Stimulated activated naive CD8-positive, alpha-beta T cell treated with anti-CD3 and anti-CD28 coated beads, Interleukin-15, Interleukin-2, amounts not matched to agents 100 U/mL and 50 U/mL, for 24 hours (primary cell): ENCODE measurements at regions not wholly inside any gene's neighbourhood (a gene's known extent, or its start where the extent isn't known, plus 50 kb on each side); places are given as distances from the start of the nearest gene placed in this dataset.

Experiments
- ATAC-seq: fragments of 150-1000 bp; cut with Tn5 transposase; one replicate; pipeline ENCODE4 v1.10.0; 2021
- DNase-seq: peaks from one replicate; pipeline ENCODE4 v3.0.0; 2021

DNA sequence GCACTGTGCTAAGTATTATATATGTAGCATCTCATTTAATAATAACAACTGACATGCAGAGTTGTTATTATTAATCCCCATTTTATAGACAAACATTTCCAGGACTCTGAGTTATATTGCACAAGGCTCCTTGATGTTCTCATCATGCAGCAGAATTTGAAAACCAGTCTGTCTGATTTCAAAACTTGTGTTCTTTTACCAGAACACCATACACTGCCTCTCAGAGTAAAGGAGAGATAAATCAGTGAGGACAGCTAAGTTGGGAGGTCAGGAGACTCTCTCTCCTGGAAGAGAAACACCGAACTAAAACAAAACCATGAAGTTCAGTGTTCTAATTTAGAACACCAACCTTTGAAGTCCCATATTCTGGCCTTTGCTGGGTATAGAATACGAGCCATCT, 92.7 kb upstream of the TNC start:
- DNase-seq (no peak), ATAC-seq (no peak)

DNA sequence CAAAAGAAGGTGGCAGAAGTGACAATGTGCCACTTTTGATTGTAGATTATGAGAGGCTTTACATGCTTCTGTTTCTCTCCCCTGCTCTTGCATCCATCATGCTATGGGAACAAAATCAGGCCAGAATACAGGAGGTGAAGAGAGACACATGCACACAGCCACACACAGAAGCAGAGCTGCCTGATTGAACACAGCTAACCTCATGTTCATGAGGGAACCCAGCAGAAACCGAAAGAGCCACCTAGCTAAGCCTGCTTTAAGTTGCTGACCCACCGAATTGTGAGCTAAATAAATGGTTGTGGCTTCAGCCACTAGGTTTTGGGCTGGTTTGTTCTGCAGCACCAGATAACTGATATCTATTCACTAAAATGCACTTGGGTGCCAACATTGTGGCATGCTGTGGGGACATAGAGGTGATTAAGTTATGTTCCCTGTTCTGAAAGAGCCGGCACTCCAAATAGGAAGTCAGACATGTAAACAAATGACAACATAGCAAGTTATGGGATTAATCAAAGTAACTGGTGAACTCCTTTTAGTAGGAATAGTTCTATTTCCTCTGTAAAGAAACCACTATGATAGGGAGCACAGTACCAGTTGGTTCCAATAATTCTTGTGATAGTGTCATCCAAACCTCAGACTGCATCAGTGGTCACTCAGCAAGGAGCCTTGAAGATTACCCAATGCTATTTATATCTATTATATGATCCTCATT, 93.6 kb upstream of the TNC start:
- DNase-seq (no peak), ATAC-seq (no peak)

DNA sequence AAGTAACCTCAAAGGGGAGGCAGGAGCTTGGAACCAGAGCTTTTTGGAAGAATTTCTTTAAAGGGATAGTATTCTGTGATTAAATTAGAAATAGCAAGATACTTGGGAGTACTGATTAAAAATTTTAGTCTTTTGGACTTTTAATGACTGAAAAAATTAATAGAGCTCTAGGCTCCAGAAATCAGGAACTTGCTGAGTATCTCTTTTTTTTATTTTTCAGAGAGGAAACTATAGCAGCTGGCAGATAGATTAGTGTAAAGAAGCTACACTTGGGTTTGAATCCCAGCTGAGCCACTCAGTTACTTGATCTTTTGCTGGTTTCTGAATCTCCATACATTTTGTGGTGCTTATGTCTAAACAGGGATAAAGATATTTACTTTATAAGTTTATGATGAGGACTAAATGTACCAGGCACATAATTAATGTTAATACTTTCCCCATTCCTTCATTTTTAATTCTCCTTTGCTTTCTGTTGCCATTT, 94.2 kb upstream of the TNC start:
- ATAC-seq (no peak), DNase-seq (no peak)

DNA sequence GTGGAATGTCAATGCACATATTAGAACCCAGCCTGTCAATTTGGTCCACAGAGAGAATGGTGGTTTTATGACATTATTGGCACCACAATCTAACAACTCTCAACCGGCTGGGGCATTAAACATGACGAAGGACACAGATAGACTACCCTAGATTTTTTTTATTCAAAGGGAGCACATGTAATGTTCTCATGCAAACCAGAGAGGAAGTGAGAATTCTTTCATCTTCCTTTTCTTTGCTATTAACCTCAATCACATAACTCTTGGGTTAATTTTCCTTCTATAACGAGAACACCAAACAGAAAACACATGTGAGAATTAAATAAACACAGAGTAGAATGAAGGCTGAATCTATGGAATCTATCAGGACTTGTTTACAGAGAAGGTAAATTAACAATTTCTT, 94.9 kb upstream of the TNC start:
- DNase-seq: no peak
- ATAC-seq: no peak

DNA sequence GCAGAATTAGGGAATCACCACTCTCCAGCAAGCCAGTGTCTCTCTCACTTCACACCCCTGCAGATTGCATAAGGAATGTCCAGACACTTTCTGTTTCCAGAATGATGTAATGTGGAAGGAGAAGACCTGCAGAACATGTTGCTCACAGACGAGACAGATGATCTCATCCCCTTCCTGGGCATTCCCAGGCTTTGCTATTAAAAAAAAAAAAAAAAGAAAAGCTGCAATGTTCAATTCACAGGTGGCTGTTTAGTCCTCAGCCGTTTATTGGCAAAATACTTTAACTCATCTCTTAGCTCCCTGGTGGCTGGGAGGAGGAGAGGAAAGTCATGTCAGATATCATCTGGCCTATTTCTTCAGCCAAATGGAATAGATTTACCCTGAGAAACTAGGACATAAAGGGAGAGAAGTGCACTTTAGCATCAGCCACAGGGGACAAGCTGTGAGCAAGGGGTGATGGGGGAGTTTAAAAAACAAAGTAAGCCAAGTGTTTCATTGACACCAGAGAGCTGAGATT, 95.9 kb upstream of the TNC start:
- DNase-seq (no peak), ATAC-seq (no peak)

DNA sequence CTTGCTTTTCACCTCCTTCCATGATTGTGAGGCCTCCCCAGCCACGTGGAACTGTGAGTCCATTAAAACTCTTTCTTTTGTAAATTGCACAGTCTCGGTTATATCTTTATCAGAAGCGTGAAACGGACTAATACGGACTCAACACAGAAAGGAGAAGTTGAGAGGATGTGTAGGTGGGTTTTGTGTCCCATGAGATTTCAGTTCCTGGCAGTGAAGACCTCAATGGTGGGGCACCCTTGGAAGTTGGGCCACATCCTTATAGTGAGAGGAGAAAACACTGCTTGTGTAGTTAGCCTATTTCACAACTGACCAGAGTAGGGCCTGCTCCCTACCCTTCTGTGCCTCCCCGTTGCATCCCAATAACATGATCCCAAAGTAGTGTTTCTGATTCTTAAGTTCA, 98.9 kb upstream of the TNC start:
- DNase-seq: no peak

DNA sequence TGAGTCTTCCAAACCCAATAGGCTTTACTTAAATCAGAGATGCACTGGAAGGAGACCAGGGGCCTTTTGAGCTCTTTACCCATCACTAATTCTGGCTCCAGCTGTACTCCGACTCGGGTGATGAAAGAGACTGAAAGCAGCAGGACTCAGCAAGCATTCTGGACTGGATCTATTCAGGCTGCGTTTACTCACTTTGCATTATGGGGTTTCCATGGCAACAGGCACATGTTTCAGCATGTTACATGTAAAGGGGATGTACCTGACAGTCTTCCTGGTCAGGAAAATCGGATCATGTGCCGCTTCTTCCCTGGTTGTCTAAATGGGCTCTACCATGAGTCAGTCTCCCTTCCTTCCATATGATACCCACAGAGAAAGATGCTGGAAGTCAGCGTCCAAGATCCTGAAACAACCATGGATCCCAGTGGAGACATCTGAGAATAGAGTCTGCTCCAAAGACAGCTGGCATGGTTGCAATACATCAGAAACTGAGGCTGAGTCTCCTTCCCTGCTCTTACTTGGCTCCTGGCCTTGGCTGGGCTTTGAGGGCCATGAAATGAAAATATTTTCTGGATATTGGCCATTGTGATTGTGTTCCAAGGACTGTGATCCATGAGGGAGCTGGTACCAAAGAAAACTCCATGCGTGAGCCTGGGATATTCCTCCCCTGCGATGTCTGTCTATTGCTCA, 102.5 kb upstream of the TNC start:
- ATAC-seq (no peak), DNase-seq (no peak)

More for the DNA sequence above, 98.9 kb upstream of the TNC start:
- ATAC-seq: no peak

DNA sequence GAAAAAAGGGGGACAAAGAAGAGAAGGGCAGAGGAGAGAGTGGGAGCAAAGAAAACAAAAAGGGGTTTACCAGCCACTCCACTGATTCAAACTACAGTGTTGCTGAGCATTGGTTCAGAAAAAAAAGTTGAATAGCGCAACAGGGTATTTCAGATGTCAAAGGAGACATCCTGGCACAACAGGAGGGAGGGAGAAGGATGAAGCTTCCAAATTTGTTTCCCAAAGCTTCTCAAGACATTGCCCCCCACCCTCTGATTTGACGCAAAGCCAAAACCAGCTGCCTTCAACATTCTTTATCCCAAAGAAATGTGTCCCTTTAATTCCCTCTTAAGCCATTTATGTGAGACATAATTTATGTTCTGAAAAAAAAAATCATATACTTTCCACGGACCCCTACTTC, 105.5 kb upstream of the TNC start:
- no peak for DNase-seq
- no peak for ATAC-seq

DNA sequence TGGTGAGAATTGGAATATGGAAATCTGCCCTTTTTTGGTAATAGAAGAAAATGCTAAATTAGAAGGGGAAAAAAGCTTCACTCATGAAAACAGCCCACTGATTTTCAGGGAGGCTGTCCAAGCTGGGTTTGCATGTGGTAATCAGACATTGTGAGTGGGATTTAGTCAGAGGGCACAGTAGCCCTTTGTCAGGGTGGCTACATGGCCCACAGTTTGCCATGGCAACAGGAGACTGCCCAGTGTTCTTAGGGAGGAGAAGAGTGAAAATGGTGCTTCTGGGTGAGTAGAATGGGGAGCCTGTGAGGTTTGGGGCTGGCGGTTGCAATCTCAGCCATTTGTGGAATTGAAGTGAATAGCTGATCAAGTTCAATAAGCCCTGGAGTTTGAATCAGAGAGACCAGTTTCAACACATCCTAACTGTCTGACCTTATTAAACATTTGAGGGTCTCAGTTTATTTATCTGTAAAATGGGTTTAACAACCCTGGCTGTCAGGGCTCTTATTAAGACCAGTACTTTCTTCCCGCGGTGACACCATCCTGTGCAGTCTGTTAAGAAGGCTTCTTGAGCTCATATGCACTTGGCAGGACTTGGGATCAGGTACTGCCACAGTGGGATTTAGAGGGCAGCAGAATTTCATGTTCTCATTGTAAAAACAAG, 107.6 kb upstream of the TNC start:
- ATAC-seq: no peak
- DNase-seq: no peak

DNA sequence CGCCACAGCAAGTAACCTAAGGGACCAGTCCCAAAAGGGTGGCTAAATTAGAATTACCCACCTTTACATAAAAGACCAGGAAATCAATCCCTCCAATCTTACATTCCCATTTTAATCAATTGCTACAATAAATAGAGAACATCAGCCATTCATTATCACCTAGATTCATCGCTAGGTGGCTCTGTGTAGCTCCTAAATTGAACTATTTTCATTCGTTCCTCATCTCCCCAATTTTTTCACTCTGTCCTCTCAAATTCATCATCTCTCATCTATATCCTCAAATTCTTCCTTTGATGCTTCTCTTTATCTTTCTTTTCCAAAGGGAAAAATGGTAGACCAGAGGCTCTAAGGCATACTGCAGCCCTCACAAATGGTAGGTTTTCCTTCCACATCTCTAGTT, 108.2 kb upstream of the TNC start:
- DNase-seq: no peak
- no peak for ATAC-seq

DNA sequence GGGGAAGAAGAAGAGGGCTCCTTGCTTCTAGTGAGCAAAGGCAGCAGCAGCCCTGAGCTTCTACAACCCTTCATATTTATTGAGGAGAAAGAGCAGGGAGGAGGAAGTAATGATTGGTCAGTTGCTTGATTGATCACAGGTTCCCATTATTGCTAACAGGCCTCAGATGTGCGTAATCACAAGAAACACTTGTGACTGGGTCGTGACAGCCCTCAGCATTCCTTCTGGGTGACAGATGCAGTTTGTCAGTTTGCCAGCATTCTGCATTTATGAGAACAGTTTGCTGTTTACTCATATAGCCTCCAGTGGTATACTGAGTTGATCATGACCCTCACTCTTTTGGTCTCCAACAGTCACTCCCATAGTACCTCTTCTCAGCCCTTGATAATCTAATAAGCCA, 111.5 kb upstream of the TNC start:
- no peak for DNase-seq
- ATAC-seq: no peak

DNA sequence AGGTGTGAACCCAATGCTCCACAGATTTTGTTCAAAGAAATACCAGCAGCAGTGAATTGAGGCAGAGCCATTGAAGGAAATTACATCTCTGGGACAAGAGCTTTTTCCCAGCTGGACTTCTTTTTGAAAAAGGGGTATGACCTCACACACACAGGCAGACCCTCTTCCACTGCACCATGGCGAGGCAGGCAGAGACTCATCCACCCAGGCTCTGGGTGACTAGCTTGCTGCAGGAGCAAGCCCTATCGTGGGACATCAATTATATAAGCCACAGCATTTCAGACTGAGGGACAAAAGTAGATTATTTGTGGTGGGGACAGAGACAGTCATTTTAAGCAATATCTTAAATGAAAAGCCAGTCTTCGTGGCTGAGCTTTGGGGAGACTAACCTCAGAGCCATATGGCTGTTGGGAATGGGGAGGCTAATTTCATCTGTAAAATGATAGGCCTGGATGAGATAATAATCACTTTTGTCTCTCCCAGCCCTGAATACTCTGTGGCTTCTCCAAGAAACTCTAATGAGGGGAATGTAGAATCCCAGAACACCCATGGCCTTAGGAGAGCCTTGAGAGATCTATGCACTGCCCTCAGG, 113.1 kb upstream of the TNC start:
- ATAC-seq: no peak
- DNase-seq: no peak

DNA sequence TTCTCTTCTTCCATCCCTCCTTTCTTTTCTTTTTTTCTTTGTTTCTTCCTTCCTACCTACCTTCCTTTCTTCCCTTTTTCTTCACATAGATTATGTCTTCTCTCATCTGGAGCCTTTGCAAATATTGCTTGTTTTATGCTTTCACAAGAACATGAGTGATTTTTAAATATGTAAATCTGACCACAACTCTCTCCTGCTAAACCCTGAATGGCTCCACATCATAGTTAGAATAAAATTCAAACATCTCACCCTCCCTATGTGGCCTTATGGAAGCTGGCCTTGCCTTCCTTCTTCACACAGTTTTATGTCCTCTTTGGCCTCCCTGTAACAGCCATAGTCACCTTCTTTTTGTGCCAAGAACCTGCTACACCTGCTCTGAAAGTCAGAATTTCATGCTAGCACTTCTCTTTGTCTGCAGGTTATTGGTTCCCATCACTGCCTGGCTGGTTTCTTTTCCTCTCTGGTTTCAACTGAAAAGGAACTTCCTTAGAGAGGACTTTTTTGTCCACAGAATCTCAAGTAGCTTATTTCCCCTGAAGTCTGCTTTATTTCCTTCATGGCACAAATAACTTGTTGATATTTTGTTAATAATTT, 114.3 kb upstream of the TNC start:
- DNase-seq (no peak), ATAC-seq (no peak)

DNA sequence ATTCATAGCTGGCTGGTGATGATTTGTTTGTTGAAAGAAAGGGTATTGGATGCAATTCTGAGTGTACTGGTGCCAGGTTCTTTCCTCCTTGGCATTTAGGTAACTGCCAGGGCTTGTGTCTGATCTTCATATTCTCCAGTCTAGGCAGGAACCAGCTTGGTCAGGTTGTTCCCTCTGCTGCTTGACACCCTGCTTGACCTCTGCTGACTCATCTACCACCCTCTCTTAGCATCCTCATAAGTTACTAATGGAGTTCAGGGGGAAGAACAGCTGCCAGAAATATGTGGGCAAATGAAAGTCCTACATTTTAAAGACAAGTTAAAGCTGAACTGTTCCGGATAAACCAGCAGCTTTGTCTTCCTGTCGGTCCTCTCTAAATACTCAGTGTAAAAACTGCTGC, 116.1 kb upstream of the TNC start:
- ATAC-seq (no peak), DNase-seq (no peak)

DNA sequence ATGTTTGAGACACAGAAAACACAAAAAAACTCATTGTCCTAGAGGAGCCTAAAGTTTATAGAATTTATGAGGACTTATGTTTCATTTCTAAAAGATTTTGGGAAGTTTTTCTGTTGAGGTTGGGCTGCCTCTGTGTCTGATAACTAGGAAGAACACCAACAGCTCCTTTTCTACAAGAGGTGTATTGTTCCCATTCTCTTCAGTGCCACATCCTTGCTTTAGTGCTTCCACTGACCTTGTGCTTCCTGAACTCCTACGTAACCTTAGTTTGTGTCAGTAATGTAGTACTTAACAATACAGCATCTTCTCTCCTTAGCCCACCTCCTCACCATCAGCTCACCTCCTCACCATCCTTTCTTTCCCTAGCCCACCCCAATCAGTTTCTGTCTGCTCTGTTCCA, 117.3 kb upstream of the TNC start:
- no peak for DNase-seq
- no peak for ATAC-seq

DNA sequence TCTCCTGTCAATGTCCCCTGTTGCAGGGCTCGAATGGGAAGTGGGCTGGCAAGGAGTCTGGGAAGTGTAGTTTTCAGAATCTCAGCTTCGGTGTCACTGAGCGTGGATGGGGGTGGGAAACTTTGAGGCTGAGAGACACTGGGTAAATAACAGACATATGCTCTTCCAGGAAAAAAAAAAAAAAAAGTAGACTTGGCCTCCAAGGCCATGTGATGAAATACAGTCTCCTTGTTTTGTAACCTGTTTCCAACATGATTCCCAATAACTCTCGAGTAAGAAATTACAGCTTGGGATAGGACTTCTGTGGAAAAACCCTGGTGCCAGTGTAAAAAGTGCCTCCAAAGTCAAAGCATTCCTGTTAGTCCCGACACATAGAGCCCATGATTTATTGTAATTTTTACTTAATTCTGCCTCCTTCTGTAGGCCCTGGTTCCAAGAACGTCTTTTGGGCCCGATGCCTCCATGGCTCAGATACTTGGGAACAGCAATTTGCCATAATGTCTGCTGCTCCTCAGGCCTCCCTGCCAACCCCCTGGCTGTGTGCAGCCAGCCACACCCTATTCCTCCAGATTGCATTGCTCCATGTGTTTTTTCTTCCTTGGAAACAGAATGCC, 119.5 kb upstream of the TNC start:
- DNase-seq (no peak), ATAC-seq (no peak)

DNA sequence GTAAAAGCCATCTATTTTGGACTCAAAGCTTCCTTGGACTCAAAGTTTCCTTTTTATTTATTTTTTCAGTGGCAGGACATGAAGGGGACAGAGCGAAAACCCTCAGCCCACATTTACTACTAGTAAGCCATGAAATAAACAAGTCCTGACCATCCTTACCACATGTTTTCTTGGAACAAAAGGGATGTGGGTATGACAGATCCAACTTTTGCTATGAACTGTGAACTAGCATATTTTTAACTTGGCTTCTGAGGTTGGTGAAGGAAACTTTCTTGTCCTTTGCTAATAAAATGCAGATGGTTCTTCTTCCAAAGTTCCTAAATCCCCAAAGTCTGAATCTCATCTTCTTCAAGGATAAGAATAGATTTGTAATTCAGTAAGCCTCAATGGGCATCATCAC, 122.7 kb upstream of the TNC start:
- no peak for DNase-seq
- ATAC-seq: no peak

DNA sequence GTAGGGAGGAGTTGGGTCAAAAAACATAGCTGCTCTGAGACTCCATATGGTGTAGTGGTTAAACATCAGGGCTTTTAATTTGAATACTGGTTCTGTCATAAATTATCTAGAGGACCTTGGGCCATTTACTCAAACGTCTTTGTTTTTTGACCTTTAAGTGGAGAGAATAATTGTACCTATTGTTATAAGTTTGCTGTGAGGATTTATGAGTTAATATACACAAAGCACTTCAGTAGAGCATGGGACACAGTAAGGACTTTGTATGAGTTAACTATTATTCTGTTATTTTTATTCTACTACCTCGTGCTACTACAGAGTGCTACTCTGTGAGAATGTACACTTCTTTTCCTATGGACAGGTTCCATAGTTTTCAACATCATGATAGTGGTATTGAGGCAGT, 123.7 kb upstream of the TNC start:
- no peak for ATAC-seq
- DNase-seq: no peak

DNA sequence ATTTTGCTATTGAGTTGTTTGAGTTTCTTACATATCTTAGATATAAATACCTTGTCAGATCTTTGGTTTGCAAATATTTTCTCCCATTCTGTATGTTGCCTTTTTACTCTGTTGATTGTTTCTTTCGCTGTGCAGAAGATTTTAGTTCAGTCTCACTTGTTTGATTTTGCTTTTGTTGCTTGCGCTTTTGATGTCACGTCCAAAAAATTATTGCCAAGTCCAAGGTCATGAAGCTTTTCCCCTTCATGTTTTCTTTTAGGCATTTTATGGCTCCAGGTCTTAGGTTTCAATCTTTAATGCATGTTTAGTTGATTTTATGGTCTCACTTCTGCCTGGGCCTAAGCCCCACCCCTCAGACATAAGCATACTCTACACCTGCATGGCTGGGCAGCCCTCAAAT, 131.5 kb upstream of the TNC start:
- DNase-seq (no peak), ATAC-seq (no peak)

DNA sequence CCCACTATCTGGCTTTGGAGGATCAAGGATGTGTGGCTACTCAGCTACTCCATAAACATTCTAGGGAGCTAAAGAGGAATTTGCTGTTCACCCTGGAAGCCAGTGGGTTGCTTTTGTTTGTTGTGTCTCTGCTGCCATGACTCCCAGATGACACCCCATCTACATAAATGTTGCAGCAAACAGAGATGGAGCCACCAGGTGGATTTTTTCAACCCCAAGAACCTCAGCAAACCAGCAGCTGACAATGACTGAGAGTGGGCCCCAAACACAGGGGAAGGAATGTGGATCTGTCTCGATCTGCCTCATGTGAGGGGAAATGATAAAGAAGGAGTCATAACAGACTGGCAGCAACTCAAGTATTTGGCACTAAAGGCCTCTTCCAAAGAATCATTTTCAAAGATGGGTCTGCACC, 132.7 kb upstream of the TNC start:
- no peak for DNase-seq
- ATAC-seq: no peak

DNA sequence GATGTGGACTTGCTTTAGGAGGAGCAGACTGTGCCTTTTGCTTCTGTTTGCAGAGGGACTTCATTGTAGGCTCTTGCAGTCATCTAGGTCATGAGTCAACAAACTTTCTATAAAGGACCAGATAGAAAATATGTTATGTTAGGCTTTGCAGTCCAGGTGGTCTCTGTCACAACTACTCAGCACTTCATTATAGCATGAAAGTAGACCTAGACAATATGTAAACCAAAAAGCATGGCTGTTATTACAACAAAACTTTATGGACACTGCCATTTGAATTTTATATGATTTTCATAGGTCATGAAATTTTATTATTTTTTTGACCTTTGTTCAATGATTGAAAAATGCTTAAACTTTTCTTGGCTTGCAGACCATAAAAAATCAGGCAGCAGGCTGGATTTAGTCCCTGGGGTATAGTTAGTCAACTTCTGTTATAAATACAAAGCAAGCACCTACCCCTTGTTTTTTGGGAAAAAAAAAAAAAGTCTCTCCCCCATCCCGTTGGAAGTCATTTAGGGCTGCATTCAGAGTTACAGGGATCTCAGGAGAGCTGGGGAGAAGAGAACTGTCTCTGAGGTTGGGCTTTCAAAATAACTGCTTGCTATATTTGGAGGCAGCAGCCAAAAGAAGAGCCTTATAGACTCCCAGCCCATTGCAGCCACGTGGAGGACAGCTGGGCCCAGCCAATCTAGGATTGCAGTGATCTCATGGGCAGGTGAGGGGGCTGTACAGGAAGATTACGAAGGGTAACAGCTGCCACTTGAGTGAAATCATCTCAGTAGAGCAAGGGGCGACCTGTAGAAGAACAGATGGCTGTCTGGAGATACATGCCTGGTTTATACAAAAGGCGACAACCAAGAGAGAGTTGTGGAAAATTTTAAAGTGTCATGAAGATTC, 136.6 kb upstream of the TNC start:
- no peak for DNase-seq
- ATAC-seq: no peak
